Activated T-cell treated with anti-CD3 and anti-CD28 coated beads for 4 hours (primary cell): ENCODE measurements at regions not wholly inside any gene's neighbourhood (a gene's known extent, or its start where the extent isn't known, plus 50 kb on each side); places are given as distances from the start of the nearest gene placed in this dataset.

Experiments used
- DNase-seq: peaks from one replicate; pipeline ENCODE4 v3.0.0-alpha.2; 2020

- DNase-seq, result no peak
These were observed 1286.4 kb downstream of the GRIK2 start for GRCh38 chr6:102679865-102680264.

- no peak for DNase-seq
These were observed 1283.7 kb downstream of the GRIK2 start for GRCh38 chr6:102677225-102677624.

- no peak for DNase-seq
These were observed 1277.2 kb downstream of the GRIK2 start for GRCh38 chr6:102670735-102671134.

GRCh38 chr6:102662851-102663250 is 1269.3 kb downstream of the GRIK2 start:
- no peak for DNase-seq

- no peak for DNase-seq
These were observed 1266.8 kb downstream of the GRIK2 start for GRCh38 chr6:102660303-102660702.

GRCh38 chr6:102655823-102656222 is 1262.3 kb downstream of the GRIK2 start:
- no peak for DNase-seq

- DNase-seq, result no peak
These were observed 1247.9 kb downstream of the GRIK2 start for GRCh38 chr6:102641426-102641825.

- no peak for DNase-seq
These were observed 1238.4 kb downstream of the GRIK2 start for GRCh38 chr6:102631921-102632320.

GRCh38 chr6:102623201-102623600 is 1229.7 kb downstream of the GRIK2 start:
- DNase-seq, result no peak

GRCh38 chr6:102619585-102619984 is 1226.1 kb downstream of the GRIK2 start:
- DNase-seq, result no peak

- no peak for DNase-seq
These were observed 1189.1 kb downstream of the GRIK2 start for GRCh38 chr6:102582569-102582968.

GRCh38 chr6:102581378-102582124 is 1188.0 kb downstream of the GRIK2 start:
- no peak for DNase-seq

GRCh38 chr6:102571236-102571908 is 1177.9 kb downstream of the GRIK2 start:
- DNase-seq, result no peak

- no peak for DNase-seq
These were observed 1169.2 kb downstream of the GRIK2 start for GRCh38 chr6:102562713-102563112.

GRCh38 chr6:102553214-102553613 is 1159.7 kb downstream of the GRIK2 start:
- DNase-seq, result no peak

GRCh38 chr6:102549221-102549874 is 1155.8 kb downstream of the GRIK2 start:
- no peak for DNase-seq

- DNase-seq, result no peak
These were observed 1131.8 kb downstream of the GRIK2 start for GRCh38 chr6:102525336-102525735.

- no peak for DNase-seq
These were observed 1127.5 kb downstream of the GRIK2 start for GRCh38 chr6:102520966-102521365.

- no peak for DNase-seq
These were observed 1124.0 kb downstream of the GRIK2 start for GRCh38 chr6:102517506-102517905.

GRCh38 chr6:102501615-102502014 is 1108.1 kb downstream of the GRIK2 start:
- no peak for DNase-seq

GRCh38 chr6:102494808-102495207 is 1101.3 kb downstream of the GRIK2 start:
- DNase-seq, result no peak

GRCh38 chr6:102493485-102493884 is 1100.0 kb downstream of the GRIK2 start:
- DNase-seq, result no peak

GRCh38 chr6:102488729-102489128 is 1095.2 kb downstream of the GRIK2 start:
- no peak for DNase-seq

- no peak for DNase-seq
These were observed 1092.0 kb downstream of the GRIK2 start for GRCh38 chr6:102485480-102485879.
